HFFc6 (cell line): ENCODE measurements at regions not wholly inside any gene's neighbourhood (a gene's known extent, or its start where the extent isn't known, plus 50 kb on each side); places are given as distances from the start of the nearest gene placed in this dataset.

ENCODE experiments used
- DNase-seq: peaks from one replicate; pipeline ENCODE4 v3.0.0-alpha.2; 2018
- H3K27ac Mint-ChIP-seq: 2 replicates; pipeline ENCODE4 v1.8.0; 2020; ENCODE audit warnings: mild to moderate bottlenecking, mixed read lengths
- H3K27me3 Mint-ChIP-seq: 2 replicates; pipeline ENCODE4 v1.8.0; 2021; ENCODE audit warnings: mild to moderate bottlenecking, moderate library complexity, mixed read lengths; ENCODE audit not compliant: insufficient read depth
- H3K36me3 Mint-ChIP-seq: 2 replicates; pipeline ENCODE4 v1.8.0; 2021; ENCODE audit warnings: low read depth, mixed read lengths
- H3K4me1 Mint-ChIP-seq: 2 replicates; pipeline ENCODE4 v1.8.0; 2020; ENCODE audit warnings: low read depth, mixed read lengths
- H3K4me3 Mint-ChIP-seq: 2 replicates; pipeline ENCODE4 v1.8.0; 2020; ENCODE audit warnings: mild to moderate bottlenecking, moderate library complexity, mixed read lengths
- H3K9me3 Mint-ChIP-seq: 2 replicates; pipeline ENCODE4 v1.8.0; 2020; ENCODE audit warnings: mild to moderate bottlenecking, mixed read lengths
- CTCF ChIP-seq: fragments of 200-600 bp; sonication (generic); IDR thresholded peaks from 2 replicates; pipeline ENCODE4 v1.5.0; 2021; ENCODE audit warnings: antibody characterized with exemption, mild to moderate bottlenecking

GRCh38 chr5:144085381-144085780 lies 85.1 kb downstream of the YIPF5 start:
- Mint-ChIP-seq H3K27ac (no peak overlapping the region), H3K36me3 (peaks cover 17% of the 10 kb centered on the region), H3K9me3 (peaks cover 22% of the 10 kb centered on the region), H3K27me3 (no peaks in the 10 kb centered on the region), H3K4me3 (no peak overlapping the region), H3K4me1 (peaks cover 23% of the 10 kb centered on the region)
- TF ChIP-seq CTCF = no peak
- no peak for DNase-seq

- TF ChIP-seq CTCF = no peak
- Mint-ChIP-seq H3K4me1 (peaks cover 31% of the 10 kb centered on the region), H3K4me3 (no peak overlapping the region), H3K27ac (no peak overlapping the region), H3K9me3 (peaks cover 13% of the 10 kb centered on the region), H3K36me3 (peaks cover 8% of the 10 kb centered on the region), H3K27me3 (no peaks in the 10 kb centered on the region; the same call in 1 of the 2 replicates)
- DNase-seq = no peak
These were observed 84.2 kb downstream of the YIPF5 start for GRCh38 chr5:144086295-144086694.

- peaks cover 1% of the 10 kb centered on the region; the same call in 1 of the 2 replicates for H3K9me3 Mint-ChIP-seq
- no peaks in the 10 kb centered on the region for H3K36me3 Mint-ChIP-seq
- peaks cover 34% of the 10 kb centered on the region for H3K4me1 Mint-ChIP-seq
- no peak overlapping the region for H3K4me3 Mint-ChIP-seq
- peaks cover 4% of the 10 kb centered on the region; the same call in 1 of the 2 replicates for H3K27me3 Mint-ChIP-seq
- H3K27ac Mint-ChIP-seq = no peak overlapping the region
- no peak for DNase-seq
- TF ChIP-seq CTCF = no peak
These were observed 82.9 kb downstream of the YIPF5 start for GRCh38 chr5:144087576-144087975.

DNA sequence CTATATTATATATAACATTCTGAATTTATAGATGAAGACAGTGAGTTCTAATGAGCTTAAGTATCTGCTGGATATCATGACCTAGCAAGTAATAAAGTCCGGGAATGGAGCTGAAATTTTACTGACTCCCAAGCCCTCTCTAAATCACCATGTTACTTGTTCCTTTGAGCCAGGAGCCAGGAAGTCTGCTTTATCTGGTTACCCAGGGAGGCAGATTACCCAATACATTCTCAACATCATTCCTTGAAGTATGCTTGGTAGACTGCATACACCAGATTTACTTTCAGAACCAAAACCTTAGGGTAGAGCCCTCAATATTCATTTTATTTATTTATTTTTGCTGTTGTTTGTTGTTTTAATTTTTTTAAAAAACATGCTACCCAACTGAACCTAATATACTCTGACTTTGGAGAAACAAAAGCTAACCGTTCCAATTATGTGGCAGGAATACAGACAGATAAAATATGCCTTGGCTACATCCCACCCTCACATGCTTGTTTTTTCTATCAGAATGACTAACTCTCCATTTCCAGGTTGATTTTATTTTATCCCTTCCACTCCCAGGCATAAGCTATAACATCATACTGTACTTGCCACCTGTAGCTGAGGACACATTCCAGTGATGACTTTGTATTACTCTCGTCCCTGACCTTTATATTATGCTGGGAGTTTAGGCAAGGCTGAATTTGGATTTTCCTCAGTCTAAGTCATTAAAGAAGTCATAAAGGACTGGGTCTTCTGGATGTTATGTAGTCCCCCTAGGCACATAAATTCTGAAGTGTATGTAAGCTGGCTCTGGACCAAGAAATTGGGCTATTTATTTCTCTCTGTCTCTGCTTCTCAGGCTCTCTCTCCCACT lies 82.0 kb downstream of the YIPF5 start:
- no peak for TF ChIP-seq CTCF
- H3K4me1 Mint-ChIP-seq = peaks cover 43% of the 10 kb centered on the region
- H3K9me3 Mint-ChIP-seq = no peaks in the 10 kb centered on the region
- no peak for DNase-seq
- no peaks in the 10 kb centered on the region for H3K36me3 Mint-ChIP-seq
- no peak overlapping the region for H3K27ac Mint-ChIP-seq
- peak overlapping the region; percentile 33; the same call in 1 of the 2 replicates for H3K4me3 Mint-ChIP-seq
- peaks cover 4% of the 10 kb centered on the region; the same call in 1 of the 2 replicates for H3K27me3 Mint-ChIP-seq

GRCh38 chr5:144089401-144090021 lies 80.9 kb downstream of the YIPF5 start:
- H3K36me3 Mint-ChIP-seq = no peaks in the 10 kb centered on the region; the same call in 1 of the 2 replicates
- peak overlapping the region; percentile 33 for H3K4me3 Mint-ChIP-seq
- H3K4me1 Mint-ChIP-seq = peaks cover 43% of the 10 kb centered on the region
- H3K27ac Mint-ChIP-seq = no peak overlapping the region
- peaks cover 4% of the 10 kb centered on the region; the same call in 1 of the 2 replicates for H3K27me3 Mint-ChIP-seq
- no peak for DNase-seq
- H3K9me3 Mint-ChIP-seq = no peaks in the 10 kb centered on the region
- TF ChIP-seq CTCF = no peak
